Trophoblast cell (in vitro differentiated cells and primary cell): ENCODE measurements at regions not wholly inside any gene's neighbourhood (a gene's known extent, or its start where the extent isn't known, plus 50 kb on each side); places are given as distances from the start of the nearest gene placed in this dataset.

Experiments
- DNase-seq, 2 donors: peaks; one replicate each; pipeline ENCODE4 v3.0.0-alpha.2; 2016
- H2AFZ ChIP-seq: 2 replicates; pipeline ENCODE4 v1.6.1; 2013; ENCODE audit warnings: low read length, moderate library complexity, mild to moderate bottlenecking; ENCODE audit not compliant: insufficient read depth, poor library complexity
- H2AK5ac ChIP-seq: 2 replicates; pipeline ENCODE4 v1.6.1; 2013; ENCODE audit warnings: mild to moderate bottlenecking, low read length
- H2BK120ac ChIP-seq: 2 replicates; pipeline ENCODE4 v1.6.1; 2013; ENCODE audit warnings: low read length, mild to moderate bottlenecking, moderate library complexity; ENCODE audit not compliant: insufficient read depth, poor library complexity
- H2BK12ac ChIP-seq: 2 replicates; pipeline ENCODE4 v1.6.1; 2013; ENCODE audit warnings: mild to moderate bottlenecking, low read length, moderate library complexity
- H2BK5ac ChIP-seq: 2 replicates; pipeline ENCODE4 v1.6.1; 2013; ENCODE audit warnings: low read length, low read depth, moderate library complexity, mild to moderate bottlenecking; ENCODE audit not compliant: poor library complexity
- H3K14ac ChIP-seq: 2 replicates; pipeline ENCODE4 v1.6.1; 2013; ENCODE audit warnings: mild to moderate bottlenecking, low read length
- H3K18ac ChIP-seq: 2 replicates; pipeline ENCODE4 v1.6.1; 2013; ENCODE audit warnings: mild to moderate bottlenecking, low read length
- H3K23ac ChIP-seq: 2 replicates; pipeline ENCODE4 v1.6.1; 2013; ENCODE audit warnings: low read length
- H3K27ac ChIP-seq: 2 replicates; pipeline ENCODE4 v1.5.1; 2013; ENCODE audit warnings: low read depth, mild to moderate bottlenecking, inconsistent platforms, low read length, moderate library complexity
- H3K27me3 ChIP-seq: 2 replicates; pipeline ENCODE4 v1.6.1; 2013; ENCODE audit warnings: inconsistent platforms, mild to moderate bottlenecking, low read length, moderate library complexity; ENCODE audit not compliant: insufficient read depth
- H3K36me3 ChIP-seq, 2 experiments: 1 replicate in 1 of 2; 2 replicates in 1 of 2; pipeline ENCODE4 v1.6.1; 2013; ENCODE audit warnings: low read length in 2 of 2, mild to moderate bottlenecking in 2 of 2, moderate library complexity in 1 of 2; ENCODE audit not compliant: insufficient read depth in 2 of 2, control insufficient read depth in 1 of 2
- H3K4ac ChIP-seq: 2 replicates; pipeline ENCODE4 v1.6.1; 2013; ENCODE audit warnings: low read depth, mild to moderate bottlenecking, low read length, moderate library complexity
- H3K4me1 ChIP-seq, 2 experiments: 1 replicate in 1 of 2; 2 replicates in 1 of 2; pipeline ENCODE4 v1.6.1; 2013; ENCODE audit warnings: low read length in 2 of 2, mild to moderate bottlenecking in 2 of 2, moderate library complexity in 1 of 2; ENCODE audit not compliant: insufficient read depth in 2 of 2, control insufficient read depth in 1 of 2
- H3K4me2 ChIP-seq: 2 replicates; pipeline ENCODE4 v1.6.1; 2013; ENCODE audit warnings: inconsistent platforms, mild to moderate bottlenecking, low read length, moderate library complexity
- H3K4me3 ChIP-seq: 2 replicates; pipeline ENCODE4 v1.5.1; 2013; ENCODE audit warnings: mild to moderate bottlenecking, low read depth, low read length, inconsistent platforms
- H3K79me1 ChIP-seq: one replicate; pipeline ENCODE4 v1.6.1; 2013; ENCODE audit warnings: low read length
- H3K79me2 ChIP-seq: 2 replicates; pipeline ENCODE4 v1.6.1; 2013; ENCODE audit warnings: low read length, mild to moderate bottlenecking; ENCODE audit not compliant: control insufficient read depth, insufficient read depth, poor library complexity
- H3K9ac ChIP-seq: 2 replicates; pipeline ENCODE4 v1.6.1; 2013; ENCODE audit warnings: mild to moderate bottlenecking, low read length
- H3K9me3 ChIP-seq: 2 replicates; pipeline ENCODE4 v1.6.1; 2013; ENCODE audit warnings: low read depth, mild to moderate bottlenecking, control low read depth, inconsistent platforms, low read length; ENCODE audit not compliant: insufficient read depth
- H4K12ac ChIP-seq: 2 replicates; pipeline ENCODE4 v1.6.1; 2013; ENCODE audit warnings: low read depth, mild to moderate bottlenecking, low read length, moderate library complexity
- H4K8ac ChIP-seq: 2 replicates; pipeline ENCODE4 v1.6.1; 2013; ENCODE audit warnings: low read depth, mild to moderate bottlenecking, low read length, moderate library complexity
- H4K91ac ChIP-seq: one replicate; pipeline ENCODE4 v1.6.1; 2013; ENCODE audit warnings: low read depth, mild to moderate bottlenecking, low read length, moderate library complexity
- WGBS: extraction: QIAGEN DNeasy Blood & Tissue Kit; methylation state at CpG from one replicate; pipeline ENCODE4 v1.1.7; 2013; ENCODE audit warnings: missing lambda C conversion rate; ENCODE audit not compliant: insufficient read length, insufficient coverage; ENCODE audit errors: extremely low coverage; 5-methylcytosine and 5-hydroxymethylcytosine counted together

DNA sequence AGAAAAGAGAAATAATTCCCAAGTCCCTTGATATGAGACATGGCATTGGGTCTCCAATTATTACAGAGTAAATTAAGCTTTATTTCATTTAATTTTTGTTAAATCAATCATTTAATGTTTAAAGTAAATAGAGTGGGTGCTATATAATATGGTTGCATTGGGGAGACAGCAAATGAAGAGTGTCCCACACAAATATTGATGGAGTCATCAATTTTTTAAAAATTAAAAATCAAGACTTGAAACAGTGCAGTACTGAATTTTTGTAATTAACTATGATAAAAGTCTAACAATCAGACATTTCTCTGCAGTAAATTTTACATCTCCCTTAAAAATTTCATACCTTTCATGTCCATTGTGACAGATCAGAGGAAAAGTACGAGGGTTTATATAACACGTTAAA lies 193.9 kb upstream of the ID4 start:
- H2AFZ ChIP-seq: no peak overlapping the region
- H4K8ac ChIP-seq: no peak overlapping the region
- H3K14ac ChIP-seq: no peak overlapping the region
- H2BK5ac ChIP-seq: no peak overlapping the region
- no peak overlapping the region for H2BK120ac ChIP-seq
- H3K79me2 ChIP-seq: no peaks in the 10 kb centered on the region
- no peak overlapping the region for H3K27ac ChIP-seq
- no peak overlapping the region for H4K12ac ChIP-seq
- H2AK5ac ChIP-seq: no peak overlapping the region
- H3K9me3 ChIP-seq: no peaks in the 10 kb centered on the region
- H3K18ac ChIP-seq: no peak overlapping the region
- H3K23ac ChIP-seq: no peak overlapping the region
- H3K36me3 ChIP-seq: no peaks in the 10 kb centered on the region
- no peak overlapping the region for H2BK12ac ChIP-seq
- no peaks in the 10 kb centered on the region for H3K4me1 ChIP-seq
- H3K4me2 ChIP-seq: no peak overlapping the region
- H3K4me3 ChIP-seq: no peak overlapping the region
- DNase-seq: no peak
- H3K79me1 ChIP-seq: no peaks in the 10 kb centered on the region
- H3K4ac ChIP-seq: no peak overlapping the region
- H3K27me3 ChIP-seq: no peaks in the 10 kb centered on the region
- WGBS: no CpG with 5 or more reads among the region's 2 CpGs
- H4K91ac ChIP-seq: no peak overlapping the region
- no peak overlapping the region for H3K9ac ChIP-seq

DNA sequence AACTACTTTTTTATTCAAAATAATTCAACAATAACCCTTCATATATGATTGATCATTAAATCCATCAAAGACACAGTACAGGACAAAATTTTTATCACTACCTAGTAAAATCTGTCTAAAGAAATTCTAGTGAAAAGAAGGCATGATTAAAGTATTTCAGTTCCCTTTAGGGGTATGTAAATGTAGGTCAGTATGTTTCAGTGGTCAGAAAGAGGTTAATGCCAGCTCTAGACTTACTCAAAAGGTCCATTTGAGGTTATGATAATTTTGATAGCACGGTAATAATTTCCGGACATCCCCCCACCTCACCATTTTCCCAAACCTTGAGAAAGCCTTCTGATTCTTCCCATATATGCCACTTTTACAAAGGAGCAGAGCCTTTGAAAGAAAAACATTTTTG lies 193.5 kb upstream of the ID4 start:
- Histone ChIP-seq H2BK12ac (no peak overlapping the region), H2AK5ac (no peak overlapping the region), H3K36me3 (no peaks in the 10 kb centered on the region), H3K4me1 (no peaks in the 10 kb centered on the region), H3K4ac (no peak overlapping the region), H3K9me3 (no peaks in the 10 kb centered on the region), H3K9ac (no peak overlapping the region), H4K91ac (no peak overlapping the region), H4K8ac (no peak overlapping the region), H3K27me3 (no peaks in the 10 kb centered on the region), H2BK120ac (no peak overlapping the region), H4K12ac (no peak overlapping the region), H3K27ac (no peak overlapping the region), H3K4me2 (no peak overlapping the region), H3K79me2 (no peaks in the 10 kb centered on the region), H3K23ac (no peak overlapping the region), H2AFZ (no peak overlapping the region), H3K79me1 (no peaks in the 10 kb centered on the region), H3K4me3 (no peak overlapping the region), H3K18ac (no peak overlapping the region), H2BK5ac (no peak overlapping the region), H3K14ac (no peak overlapping the region)
- no CpG with 5 or more reads among the region's 2 CpGs for WGBS
- DNase-seq: no peak

DNA sequence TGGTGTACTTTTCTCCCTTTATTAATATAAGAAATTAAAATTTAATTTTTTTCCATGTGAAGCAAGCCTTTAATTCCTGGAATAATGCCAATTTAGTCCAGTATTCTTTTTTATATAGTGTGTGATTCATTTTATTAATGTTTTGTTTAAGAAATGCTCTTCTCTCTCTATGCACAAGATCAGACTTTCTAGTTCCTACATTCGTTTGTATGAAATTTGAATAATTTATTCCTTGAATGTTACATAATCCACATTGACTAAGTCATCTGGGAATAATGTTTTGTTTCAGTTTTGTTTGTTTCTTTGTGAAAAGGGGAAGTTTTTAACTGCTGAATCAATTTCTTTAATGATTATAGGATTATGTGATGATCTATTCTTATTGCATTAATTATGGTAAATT lies 181.4 kb upstream of the ID4 start:
- WGBS: no CpG with 5 or more reads among the region's 1 CpG

DNA sequence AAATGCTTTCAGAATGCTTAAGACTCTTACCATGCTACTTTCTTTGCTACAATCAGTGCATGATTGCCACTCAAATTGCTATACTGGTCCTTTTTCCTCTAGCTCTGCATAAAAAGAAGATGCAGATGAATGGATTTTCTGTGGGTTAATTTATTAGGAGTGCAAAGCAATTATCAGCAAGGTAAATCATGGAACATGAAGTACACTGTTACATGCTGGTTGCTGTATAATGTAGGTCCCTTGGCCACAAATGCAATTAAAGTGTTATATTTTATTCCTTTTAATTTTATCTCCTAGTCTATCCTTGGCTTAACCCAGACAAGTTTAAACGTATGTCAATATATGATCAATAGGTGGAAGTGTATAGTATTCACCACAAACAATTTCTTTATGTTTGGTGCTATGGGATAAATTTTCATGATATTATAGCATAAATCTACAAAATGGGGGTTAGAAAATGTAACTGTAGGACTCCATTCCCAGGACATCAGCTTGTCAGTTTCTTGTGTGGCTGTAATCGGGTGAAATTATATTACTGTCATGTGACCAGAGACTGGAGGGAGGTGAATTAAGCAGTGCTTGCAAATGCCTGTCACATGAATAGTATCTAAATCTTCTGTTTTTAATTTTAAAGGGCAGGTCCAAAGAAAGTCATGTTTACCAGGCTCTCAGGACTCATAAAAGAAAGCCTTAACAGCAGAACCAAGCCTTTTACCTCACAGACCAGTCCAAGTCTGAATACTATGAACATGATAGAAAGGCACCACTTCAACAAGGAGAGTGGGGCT lies 176.9 kb upstream of the ID4 start:
- Histone ChIP-seq H3K27me3 (no peaks in the 10 kb centered on the region), H3K4me2 (no peak overlapping the region), H3K4me1 (no peaks in the 10 kb centered on the region), H3K9me3 (no peaks in the 10 kb centered on the region), H2AFZ (no peak overlapping the region), H2BK120ac (no peak overlapping the region), H2BK12ac (no peak overlapping the region), H3K9ac (no peak overlapping the region), H3K79me2 (no peaks in the 10 kb centered on the region), H4K12ac (no peak overlapping the region), H3K79me1 (no peaks in the 10 kb centered on the region), H4K8ac (no peak overlapping the region), H3K18ac (no peak overlapping the region), H2AK5ac (no peak overlapping the region), H4K91ac (no peak overlapping the region), H3K27ac (no peak overlapping the region), H3K14ac (no peak overlapping the region), H3K4me3 (no peak overlapping the region), H2BK5ac (no peak overlapping the region), H3K4ac (no peak overlapping the region), H3K36me3 (no peaks in the 10 kb centered on the region), H3K23ac (no peak overlapping the region)
- WGBS: no CpG with 5 or more reads among the region's 2 CpGs
- no peak for DNase-seq

More for the DNA sequence above, 181.4 kb upstream of the ID4 start:
- Histone ChIP-seq H4K12ac (no peak overlapping the region), H3K9ac (no peak overlapping the region), H3K4me2 (no peak overlapping the region), H3K23ac (no peak overlapping the region), H4K8ac (no peak overlapping the region), H3K4ac (no peak overlapping the region), H3K79me2 (no peaks in the 10 kb centered on the region), H3K79me1 (no peaks in the 10 kb centered on the region), H2BK12ac (no peak overlapping the region), H2BK5ac (no peak overlapping the region), H3K9me3 (no peaks in the 10 kb centered on the region), H3K27ac (no peak overlapping the region), H3K4me1 (no peaks in the 10 kb centered on the region), H2AK5ac (no peak overlapping the region), H2AFZ (no peak overlapping the region), H3K4me3 (no peak overlapping the region), H4K91ac (no peak overlapping the region), H2BK120ac (no peak overlapping the region), H3K36me3 (no peaks in the 10 kb centered on the region), H3K18ac (no peak overlapping the region), H3K27me3 (no peaks in the 10 kb centered on the region), H3K14ac (no peak overlapping the region)
- no peak for DNase-seq
